ENCODE measurements at regions not wholly inside any gene's neighbourhood (a gene's known extent, or its start where the extent isn't known, plus 50 kb on each side); places are given as distances from the start of the nearest gene placed in this dataset.

DNA sequence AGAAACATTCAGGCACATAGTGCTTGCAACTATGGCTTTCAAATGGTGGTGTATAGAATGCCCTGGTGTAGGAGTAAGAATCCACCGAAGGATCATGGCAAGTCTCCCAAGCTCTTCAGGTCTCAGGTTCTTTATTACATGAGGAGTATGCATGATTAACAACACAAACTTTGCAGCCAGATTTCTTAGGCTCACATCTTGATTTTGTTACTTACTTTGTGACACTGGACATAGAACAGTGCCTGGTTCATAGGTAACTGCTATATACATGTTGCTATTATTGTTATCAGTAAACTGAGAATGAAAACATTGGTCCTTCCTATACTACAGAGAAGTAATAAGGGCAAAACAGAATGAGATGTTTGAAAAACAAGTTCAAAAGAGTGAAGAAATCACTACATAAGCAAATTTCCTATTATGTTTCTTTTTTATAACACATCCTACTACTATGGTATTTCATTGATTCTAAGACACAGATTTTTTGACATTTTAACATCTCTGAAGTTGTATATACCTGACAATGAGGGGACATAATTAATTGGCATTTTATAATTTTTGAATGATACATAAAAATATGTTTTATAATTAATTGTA is 284.9 kb downstream of the C1D start:
- TF ChIP-seq, protein P1, sequence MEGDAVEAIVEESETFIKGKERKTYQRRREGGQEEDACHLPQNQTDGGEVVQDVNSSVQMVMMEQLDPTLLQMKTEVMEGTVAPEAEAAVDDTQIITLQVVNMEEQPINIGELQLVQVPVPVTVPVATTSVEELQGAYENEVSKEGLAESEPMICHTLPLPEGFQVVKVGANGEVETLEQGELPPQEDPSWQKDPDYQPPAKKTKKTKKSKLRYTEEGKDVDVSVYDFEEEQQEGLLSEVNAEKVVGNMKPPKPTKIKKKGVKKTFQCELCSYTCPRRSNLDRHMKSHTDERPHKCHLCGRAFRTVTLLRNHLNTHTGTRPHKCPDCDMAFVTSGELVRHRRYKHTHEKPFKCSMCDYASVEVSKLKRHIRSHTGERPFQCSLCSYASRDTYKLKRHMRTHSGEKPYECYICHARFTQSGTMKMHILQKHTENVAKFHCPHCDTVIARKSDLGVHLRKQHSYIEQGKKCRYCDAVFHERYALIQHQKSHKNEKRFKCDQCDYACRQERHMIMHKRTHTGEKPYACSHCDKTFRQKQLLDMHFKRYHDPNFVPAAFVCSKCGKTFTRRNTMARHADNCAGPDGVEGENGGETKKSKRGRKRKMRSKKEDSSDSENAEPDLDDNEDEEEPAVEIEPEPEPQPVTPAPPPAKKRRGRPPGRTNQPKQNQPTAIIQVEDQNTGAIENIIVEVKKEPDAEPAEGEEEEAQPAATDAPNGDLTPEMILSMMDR (conservative IDR thresholded peaks at IDR 0.05; ENCODE audit: low read depth in 2 of 2) = no peak
- TF ChIP-seq EZH2 (IDR thresholded peaks at IDR 0.05; ENCODE audit: low read depth, unreplicated experiment) (no peak), POLR2AphosphoS5 (IDR thresholded peaks at IDR 0.05; ENCODE audit: low read depth) (no peak), ZNF114 (CRISPR knock-in tag; IDR thresholded peaks at IDR 0.05) (no peak), EZH2phosphoT487 (IDR thresholded peaks at IDR 0.05; ENCODE audit: unreplicated experiment) (no peak), CREB1 (CRISPR knock-in tag; IDR thresholded peaks at IDR 0.05; ENCODE audit: low read depth) (no peak), JUNB (IDR thresholded peaks at IDR 0.05; ENCODE audit: unreplicated experiment) (no peak), ZNF331 (CRISPR knock-in tag; IDR thresholded peaks at IDR 0.05; ENCODE audit: low read depth) (no peak), STAT1 (IDR thresholded peaks at IDR 0.05; ENCODE audit: unreplicated experiment) (no peak), NANOG (IDR thresholded peaks at IDR 0.05; ENCODE audit: borderline replicate concordance) (no peak)
- TF ChIP-seq, protein P2, sequence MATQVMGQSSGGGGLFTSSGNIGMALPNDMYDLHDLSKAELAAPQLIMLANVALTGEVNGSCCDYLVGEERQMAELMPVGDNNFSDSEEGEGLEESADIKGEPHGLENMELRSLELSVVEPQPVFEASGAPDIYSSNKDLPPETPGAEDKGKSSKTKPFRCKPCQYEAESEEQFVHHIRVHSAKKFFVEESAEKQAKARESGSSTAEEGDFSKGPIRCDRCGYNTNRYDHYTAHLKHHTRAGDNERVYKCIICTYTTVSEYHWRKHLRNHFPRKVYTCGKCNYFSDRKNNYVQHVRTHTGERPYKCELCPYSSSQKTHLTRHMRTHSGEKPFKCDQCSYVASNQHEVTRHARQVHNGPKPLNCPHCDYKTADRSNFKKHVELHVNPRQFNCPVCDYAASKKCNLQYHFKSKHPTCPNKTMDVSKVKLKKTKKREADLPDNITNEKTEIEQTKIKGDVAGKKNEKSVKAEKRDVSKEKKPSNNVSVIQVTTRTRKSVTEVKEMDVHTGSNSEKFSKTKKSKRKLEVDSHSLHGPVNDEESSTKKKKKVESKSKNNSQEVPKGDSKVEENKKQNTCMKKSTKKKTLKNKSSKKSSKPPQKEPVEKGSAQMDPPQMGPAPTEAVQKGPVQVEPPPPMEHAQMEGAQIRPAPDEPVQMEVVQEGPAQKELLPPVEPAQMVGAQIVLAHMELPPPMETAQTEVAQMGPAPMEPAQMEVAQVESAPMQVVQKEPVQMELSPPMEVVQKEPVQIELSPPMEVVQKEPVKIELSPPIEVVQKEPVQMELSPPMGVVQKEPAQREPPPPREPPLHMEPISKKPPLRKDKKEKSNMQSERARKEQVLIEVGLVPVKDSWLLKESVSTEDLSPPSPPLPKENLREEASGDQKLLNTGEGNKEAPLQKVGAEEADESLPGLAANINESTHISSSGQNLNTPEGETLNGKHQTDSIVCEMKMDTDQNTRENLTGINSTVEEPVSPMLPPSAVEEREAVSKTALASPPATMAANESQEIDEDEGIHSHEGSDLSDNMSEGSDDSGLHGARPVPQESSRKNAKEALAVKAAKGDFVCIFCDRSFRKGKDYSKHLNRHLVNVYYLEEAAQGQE (IDR thresholded peaks at IDR 0.05; ENCODE audit: unreplicated experiment) = no peak
- TF ChIP-seq, protein P3, sequence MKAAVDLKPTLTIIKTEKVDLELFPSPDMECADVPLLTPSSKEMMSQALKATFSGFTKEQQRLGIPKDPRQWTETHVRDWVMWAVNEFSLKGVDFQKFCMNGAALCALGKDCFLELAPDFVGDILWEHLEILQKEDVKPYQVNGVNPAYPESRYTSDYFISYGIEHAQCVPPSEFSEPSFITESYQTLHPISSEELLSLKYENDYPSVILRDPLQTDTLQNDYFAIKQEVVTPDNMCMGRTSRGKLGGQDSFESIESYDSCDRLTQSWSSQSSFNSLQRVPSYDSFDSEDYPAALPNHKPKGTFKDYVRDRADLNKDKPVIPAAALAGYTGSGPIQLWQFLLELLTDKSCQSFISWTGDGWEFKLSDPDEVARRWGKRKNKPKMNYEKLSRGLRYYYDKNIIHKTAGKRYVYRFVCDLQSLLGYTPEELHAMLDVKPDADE (IDR thresholded peaks at IDR 0.05) = no peak
